ENCODE measurements at regions not wholly inside any gene's neighbourhood (a gene's known extent, or its start where the extent isn't known, plus 50 kb on each side); places are given as distances from the start of the nearest gene placed in this dataset.

DNA sequence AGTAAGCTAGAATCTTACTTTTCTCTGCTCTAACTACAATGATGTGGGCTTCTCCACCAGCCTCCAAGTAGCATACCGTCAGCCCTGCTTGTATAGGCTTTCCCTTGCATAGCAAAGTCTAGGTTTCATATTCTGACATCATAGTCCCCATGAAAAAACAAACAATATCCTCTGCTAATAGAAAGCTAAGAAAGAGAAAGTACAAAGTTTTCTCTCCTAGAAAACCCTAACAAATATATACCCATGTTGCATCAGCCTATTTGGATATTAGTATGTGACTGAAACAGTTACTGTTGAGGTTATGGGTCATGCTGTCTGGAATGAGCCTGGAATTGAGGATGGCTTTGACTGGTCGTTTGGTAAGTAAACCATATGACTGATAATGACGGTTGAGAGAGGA, 1696.0 kb downstream of the MAT2B start:
- in situ Hi-C loops (cut with HindIII; ENCODE audit: low sequenced_read_pairs): no loop called here

DNA sequence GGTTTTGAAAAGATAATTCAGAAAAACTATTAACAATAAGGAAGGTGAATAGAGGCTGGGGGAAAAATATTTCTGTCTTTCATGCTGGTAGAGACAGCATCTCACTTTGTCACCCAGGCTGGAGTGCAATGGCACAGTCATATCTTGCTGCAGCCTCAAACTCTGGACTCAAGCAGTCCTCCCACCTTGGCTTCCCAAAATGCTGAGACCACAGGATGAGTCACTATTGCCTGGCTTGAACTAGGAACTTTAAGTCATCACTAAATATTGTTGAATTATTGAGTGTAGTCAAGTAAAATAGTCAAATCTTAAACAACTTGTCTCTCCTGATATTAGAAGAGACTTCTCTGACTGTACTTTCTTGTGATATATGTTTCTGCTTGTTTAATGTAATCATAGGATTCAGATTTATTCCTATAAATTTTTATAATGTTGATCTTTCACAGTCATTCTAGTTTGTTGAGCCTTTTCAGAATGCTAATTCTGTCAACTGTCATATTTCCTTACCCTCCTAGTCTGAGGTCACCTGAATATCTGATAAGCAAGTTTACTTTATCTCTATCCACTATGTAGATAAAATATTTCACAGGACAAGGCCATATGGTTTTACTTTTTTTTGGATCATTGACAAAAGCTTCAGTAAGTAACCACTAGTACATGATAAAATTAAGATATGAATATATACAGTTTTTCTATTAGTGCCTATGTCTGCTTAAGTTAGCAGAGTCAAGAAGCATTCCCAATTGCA, 1696.5 kb downstream of the MAT2B start:
- in situ Hi-C loops (cut with HindIII; ENCODE audit: low sequenced_read_pairs): no loop called here

DNA sequence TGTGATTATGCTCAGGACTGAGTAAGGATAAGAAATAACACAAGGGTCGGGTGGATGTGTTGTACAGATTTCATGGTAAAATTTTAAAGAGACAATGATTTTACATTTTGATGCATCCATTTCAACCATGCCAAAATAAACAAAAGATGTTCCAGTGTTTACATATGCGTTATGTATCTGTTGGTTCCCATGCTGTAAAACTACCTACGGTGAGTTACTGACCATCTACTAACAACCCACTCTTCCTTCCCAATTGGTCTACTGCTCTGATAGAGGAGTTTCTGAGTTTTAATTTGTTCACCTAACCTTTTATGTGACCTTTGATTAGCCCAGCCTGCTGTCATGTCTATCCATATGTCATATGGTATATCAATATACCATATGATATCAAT, 1697.1 kb downstream of the MAT2B start:
- in situ Hi-C loops (cut with HindIII; ENCODE audit: low sequenced_read_pairs): no loop called here

DNA sequence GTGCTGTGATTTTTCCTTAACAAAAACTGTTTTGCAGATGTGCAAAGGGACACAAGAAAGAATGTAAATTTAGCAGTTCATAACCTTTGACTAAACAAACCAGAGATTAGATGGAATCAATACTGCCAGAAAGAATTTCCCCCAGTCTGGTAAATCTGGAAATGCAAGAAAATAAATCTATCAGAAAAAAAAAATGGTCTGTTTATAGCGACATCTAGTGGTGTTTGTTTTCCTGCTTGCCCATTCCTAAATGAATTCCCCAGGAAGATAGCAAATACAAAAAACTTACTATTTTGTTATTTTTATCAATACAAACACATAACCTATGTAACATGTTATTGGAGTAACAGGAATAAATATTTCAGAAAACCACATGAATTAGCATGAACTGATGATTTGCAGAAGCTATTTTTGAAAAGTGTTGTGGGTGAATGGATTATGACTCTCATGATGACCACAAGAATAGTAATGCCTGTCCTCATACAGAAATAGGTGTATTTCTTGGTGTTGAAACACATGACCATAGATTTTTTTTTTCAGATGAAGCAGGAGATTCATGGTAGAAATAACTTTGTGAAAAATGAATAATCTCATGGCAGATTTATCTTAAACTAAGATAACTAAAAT, 1703.8 kb downstream of the MAT2B start:
- in situ Hi-C loops (cut with HindIII; ENCODE audit: low sequenced_read_pairs): no loop called here

DNA sequence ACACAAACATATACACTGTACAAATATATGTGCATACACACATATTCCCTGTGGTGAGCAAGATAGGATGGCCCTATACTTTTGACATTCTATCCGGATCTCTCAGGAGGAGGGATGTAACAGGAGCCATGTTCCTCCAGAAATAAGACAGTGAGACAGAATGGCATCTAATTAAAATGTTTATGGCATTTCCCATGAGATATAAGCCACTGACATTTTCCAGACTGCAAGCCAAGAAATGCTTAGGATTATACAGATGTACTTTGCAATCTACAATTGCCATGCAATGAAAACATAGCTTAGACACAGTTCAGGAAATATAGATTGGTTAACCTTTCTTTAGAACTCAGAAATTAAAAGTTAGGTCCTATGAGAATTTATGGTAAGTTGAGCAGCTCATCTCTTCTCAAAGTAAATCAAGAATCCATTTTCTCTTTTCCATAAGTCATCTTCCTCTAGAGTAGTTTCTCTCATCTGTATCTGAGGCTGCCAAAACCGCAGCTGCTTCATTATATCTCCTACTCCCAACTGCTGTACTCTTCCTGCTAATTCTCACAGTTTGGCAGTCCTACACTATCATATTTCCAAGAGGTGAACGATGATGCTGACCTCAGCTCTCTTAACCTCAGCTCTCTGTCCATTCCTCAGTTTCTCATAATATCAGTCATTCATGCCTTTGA, 1719.1 kb downstream of the MAT2B start:
- in situ Hi-C loops (cut with HindIII; ENCODE audit: low sequenced_read_pairs): no loop called here

DNA sequence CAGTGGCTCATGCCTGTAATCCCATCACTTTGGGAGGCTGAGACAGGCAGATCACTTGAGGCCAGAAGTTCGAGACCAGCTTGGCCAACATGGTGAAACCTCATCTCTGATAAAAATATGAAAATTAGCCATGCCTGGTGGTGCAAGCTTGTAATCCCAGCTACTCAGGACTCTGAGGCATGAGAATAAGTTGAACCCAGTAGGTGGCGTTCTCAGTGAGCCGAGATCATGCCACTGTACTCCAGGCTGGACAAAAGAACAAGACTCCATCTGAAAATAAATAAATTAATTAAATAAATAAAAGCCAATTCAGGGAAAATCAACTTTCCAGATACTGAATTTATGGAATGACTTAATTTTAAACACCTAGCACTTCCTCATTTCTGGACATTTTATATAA, 1722.1 kb downstream of the MAT2B start:
- in situ Hi-C loops (cut with HindIII; ENCODE audit: low sequenced_read_pairs): no loop called here

DNA sequence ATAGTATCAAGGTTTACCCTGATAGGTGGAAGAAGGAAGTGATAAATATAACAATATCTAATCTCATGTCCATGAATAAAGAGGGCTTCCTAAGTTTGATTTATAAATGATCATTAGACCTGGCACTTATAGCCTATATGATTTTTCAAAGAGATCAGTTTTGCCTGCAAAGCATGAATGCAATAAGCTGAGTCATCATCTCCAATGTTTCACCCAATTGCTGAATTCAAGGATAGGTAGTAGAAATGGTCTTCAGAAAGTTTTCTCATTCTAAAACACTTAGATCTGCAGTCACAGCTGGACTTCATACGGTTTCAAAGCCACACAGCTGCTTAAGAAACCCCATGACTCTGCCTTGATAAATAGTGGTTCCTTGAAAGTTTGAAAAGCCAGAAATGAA, 1722.8 kb downstream of the MAT2B start:
- in situ Hi-C loops (cut with HindIII; ENCODE audit: low sequenced_read_pairs): no loop called here

DNA sequence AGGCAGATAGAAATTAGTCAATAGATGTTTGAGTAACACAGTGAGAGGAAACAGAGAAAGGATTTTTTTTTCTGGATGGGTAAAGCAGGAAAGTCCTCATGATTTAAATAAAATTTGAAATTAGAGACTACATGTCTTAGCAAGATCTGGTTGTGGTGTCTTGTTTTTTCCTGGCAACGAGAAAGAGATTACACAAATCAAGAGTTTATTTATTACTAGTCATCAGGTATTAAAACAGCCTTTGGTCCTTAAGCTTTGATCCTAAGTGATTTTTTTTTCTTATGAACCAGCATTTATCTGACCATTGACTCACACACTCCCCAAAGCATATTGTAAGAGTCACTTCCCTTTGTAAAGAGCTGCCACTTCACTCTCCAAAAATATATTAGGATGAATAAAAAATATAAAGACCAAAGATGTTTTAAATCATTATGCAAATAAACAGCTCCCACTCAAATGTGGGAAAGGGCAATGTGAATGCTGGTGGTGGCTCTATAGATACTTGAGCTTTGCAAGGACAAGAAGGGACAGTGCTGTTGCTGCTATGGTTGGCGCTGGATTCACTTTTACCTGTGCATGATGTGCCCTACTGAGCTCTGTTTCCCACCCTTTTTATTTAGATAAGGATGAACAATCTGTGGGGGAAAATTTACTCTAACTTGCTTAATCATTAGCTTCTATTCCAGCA, 1726.5 kb downstream of the MAT2B start:
- in situ Hi-C loops (cut with HindIII; ENCODE audit: low sequenced_read_pairs): no loop called here

DNA sequence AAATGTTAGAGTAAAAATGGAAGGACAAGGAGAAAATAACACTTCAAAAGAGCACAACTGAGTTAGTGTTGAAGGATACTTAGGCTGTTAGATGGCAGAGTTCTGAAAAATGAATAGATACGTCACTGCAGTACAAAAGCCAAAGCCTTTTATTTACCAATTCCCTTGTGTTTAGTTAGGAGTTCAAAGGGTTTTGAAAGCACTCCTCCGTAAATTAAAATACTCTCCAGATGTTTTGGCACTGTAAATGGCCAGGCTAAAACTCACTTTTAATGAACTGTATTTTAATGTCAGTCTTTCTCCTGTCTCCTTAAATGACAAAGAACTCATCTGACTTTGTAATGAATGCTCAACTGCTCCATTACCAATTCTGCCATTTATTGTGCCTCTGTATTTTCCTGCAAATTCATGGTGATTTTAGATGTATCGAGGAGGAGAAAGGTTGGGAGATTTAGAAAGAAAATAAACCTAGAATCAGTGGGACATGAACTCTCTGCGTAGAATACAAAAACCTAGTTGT, 1727.2 kb downstream of the MAT2B start:
- in situ Hi-C loops (cut with HindIII; ENCODE audit: low sequenced_read_pairs): no loop called here

DNA sequence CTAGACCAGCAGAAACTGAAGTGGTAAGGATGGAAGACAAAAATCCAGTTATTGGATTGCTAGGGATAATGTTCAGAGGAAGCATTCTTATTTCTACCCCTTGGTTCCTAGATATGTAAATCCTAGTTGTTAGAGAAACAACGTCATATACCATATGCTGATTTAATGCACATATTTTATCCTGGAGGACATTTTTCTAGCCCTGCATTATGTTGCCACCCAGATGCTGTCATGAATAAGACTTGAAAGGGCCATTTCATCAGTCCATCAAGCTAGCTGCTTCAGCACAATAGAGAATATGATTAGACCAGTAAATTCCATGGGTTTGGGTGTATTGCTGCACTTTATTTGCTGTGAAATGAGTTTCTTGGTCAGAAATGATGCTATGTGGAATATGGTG, 1736.4 kb downstream of the MAT2B start:
- in situ Hi-C loops (cut with HindIII; ENCODE audit: low sequenced_read_pairs): no loop called here

DNA sequence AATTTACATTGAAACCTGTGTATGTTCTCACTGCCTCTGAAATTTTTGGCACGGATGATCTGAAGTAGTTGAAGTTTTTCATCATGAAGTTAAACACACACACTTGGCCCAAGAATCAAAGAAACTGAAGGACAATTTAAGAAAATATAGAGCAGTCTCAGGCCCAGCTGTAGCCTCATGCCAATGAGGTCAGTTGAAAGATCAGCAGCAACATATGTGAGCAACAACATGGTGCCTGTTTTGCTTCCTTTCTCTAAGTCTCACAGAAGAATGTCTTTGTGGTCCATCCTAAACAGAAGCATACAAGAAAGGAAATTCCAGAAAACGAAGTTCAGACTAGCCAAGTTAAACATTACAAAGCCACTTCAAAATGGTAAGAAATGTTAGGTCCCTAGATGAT, 1737.2 kb downstream of the MAT2B start:
- in situ Hi-C loops (cut with HindIII; ENCODE audit: low sequenced_read_pairs): no loop called here

DNA sequence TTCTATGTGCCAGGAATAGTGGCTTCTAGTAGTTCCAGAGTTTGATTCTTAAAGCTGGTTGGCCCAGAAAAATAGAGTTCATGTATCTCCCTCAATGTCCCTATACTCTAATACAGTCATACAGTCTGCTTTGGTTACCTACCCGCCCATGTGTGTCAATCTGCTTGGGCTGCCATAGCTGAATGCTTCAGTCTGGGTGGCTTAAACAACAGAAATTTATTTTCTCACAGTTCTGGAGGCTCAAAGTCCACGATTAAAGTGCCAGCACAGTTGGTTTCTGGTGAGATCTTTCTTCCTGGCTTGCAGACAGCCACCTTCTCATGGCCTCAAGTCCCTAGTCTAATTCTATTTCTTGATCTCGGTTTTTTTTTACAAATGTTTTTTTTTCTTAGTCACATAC, 1739.0 kb downstream of the MAT2B start:
- in situ Hi-C loops (cut with HindIII; ENCODE audit: low sequenced_read_pairs): no loop called here

DNA sequence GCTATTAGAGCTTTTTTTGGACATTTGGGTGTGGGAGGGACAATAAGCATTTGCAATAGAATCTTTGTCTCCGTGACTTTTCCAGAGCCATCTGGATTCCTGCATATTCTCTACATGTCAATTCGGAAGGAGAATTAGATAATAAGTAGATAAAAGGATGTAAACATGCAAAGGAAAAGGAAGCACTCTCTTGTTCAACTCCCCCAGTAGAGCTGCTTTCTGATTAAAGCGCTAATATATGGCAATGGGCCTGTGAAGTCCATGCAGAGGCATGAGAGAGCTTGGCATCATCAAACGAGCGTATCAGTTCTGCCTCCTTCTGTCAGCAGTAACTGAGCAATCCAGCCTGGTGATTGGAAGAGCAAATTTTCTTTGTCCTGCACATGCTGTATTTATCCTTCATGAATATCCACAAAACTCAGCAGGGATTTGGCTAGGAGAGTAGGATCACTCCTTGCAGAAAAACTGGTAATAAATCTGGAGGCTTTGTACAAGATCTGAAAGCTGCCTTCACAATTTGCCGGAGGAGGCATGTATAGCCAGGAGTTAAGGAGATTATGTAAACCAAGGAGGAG, 1752.9 kb downstream of the MAT2B start:
- in situ Hi-C loops (cut with HindIII; ENCODE audit: low sequenced_read_pairs): no loop called here

DNA sequence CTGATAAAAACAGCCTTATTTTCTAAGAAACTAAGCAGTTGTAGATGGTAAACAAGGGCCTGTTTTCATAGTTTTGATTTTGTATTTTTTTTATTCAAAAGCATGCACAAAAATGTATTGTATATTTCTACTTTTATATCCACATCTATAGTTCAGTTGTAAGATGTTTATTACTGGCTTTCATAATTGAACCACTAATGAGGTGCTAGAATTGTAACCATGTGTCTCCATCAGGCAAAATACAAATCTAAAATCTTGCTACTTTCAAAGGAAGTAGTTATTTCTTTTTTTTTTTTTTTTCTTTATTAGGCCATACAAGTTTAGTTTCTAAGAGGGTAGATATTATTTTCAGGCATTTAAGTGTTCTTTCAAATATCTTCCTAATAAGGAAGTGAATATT, 1755.0 kb downstream of the MAT2B start:
- in situ Hi-C loops (cut with HindIII; ENCODE audit: low sequenced_read_pairs): no loop called here

DNA sequence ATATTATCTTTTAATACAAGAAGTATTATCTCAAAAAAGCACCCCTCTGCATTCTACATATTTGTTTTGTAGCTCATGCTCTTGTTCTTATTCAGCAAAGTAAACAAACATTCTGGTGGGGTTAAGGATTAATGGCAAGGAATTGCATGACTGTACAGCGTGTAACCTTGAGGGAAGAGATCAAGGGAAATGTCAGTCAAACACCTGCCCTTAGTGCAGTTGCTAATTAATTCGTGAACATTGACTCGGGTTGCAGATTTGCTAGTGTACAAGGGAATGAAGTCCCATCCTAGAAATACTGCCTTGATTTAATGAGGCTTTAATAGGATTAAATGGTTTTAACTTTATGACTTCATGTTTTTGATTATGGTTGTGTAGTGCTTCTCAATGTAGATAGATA, 1758.1 kb downstream of the MAT2B start:
- in situ Hi-C loops (cut with HindIII; ENCODE audit: low sequenced_read_pairs): no loop called here

DNA sequence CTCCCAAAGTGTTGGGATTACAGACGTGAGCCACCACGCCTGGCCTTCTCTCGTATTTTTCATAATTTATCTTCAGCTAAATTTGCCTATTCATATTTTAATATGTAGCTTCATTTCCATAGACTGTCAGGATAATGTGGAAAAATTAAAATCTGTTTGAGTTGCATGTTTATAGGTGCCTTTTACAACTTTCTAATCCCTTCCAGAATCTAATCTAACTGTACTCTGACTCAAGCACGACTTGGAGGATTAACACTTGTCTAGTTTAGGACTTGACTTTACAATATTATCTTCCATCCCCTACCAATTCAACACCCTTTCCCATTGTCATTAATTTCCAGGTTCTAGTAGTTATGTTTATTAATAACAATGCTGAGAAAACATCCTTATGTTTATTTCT, 1761.5 kb downstream of the MAT2B start:
- in situ Hi-C loops (cut with HindIII; ENCODE audit: low sequenced_read_pairs): no loop called here

DNA sequence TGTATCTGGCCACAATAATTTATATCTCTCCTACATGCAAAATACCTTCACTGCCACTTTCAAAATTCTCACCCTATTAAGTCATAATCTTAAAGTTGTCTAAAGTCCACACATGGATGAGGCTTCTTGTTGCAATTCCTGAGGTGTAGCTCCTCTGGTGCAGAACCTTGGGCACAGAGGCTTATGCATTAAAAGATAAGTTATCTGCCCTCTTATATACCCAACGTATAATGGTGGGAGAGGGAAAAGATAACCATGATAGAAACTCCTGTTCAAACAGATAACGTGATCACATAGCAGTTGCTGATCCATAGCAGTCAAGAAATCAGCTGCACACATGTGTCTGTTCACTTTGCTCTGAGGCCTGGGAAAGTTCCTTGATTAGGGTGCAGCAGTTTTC, 1767.0 kb downstream of the MAT2B start:
- in situ Hi-C loops (cut with HindIII; ENCODE audit: low sequenced_read_pairs): no loop called here

DNA sequence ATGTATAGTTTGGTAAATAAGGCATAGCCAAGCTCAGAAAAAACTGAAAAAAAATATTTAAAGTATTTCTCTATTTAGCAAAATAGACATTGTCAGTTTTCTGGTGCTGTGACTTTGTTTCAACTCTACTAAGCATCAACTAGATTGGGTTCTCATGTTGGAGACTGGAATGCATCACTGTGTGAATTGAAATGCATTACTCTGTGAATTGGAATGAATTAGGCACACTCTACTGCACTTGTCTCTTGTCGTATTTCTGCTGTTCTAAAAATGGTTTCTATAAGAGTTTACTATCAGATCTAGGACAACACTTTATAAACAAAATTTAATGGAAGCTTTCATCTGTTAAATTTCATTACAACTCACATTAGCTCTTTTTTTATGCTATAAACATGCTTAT, 1772.2 kb downstream of the MAT2B start:
- in situ Hi-C loops (cut with HindIII; ENCODE audit: low sequenced_read_pairs): no loop called here

DNA sequence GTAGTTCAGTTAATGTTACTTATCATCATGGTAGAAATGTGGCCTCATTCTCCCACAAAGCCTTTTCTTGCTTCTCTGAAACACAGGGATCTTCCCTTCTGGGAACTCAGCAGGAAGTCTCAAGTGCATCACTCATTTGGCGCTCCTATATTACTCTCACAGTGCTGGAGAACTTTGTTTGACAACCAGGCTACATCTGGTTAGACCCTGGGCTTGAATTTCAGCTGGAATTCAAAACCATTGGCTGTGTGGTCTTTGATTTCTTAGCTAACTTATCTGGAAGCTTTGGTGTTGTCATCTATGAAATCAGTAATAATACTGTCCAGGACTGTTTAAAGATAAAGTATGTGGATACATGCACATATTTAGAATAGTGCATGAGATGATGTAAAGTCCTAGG, 1777.1 kb downstream of the MAT2B start:
- in situ Hi-C loops (cut with HindIII; ENCODE audit: low sequenced_read_pairs): no loop called here

DNA sequence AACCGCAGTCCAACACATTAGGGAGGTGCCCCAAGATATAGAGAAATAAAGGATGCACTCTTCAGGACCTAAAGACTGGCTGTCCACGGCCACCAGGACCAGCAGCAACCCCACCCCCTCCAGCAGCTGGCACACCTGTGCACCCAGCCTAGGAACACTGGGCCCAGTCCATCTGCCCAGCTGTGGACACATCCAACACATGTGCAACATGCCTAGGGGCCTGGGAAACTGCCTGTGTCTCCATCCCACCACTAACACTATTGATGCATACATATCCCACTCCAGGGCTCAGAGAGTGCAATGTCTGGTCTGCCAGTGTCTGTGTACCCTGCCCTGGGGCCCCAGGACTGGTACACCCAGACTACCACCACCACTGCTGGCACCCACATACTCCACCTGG, 1781.3 kb downstream of the MAT2B start:
- in situ Hi-C loops (cut with HindIII; ENCODE audit: low sequenced_read_pairs): no loop called here

DNA sequence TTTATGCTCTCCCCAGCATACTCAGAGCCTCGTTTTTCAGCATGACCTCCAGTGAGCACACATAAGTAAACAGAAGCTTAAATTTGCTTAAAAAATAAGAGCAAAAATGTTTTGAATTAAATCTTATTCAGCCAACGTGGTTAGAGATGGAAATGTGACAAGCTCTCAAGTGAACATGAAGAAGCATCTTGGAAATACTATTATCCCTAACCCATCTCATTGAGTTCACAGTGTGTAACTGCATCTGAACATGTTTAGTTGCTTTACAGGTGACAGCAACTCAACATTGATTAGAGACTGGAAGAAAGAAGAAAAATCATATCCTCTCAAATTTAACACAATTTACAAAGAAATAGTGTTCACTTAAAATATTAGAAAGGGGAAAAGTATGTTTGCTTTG, 1785.1 kb downstream of the MAT2B start:
- in situ Hi-C loops (cut with HindIII; ENCODE audit: low sequenced_read_pairs): no loop called here
